ENCODE measurements at regions not wholly inside any gene's neighbourhood (a gene's known extent, or its start where the extent isn't known, plus 50 kb on each side); places are given as distances from the start of the nearest gene placed in this dataset.

- no peak for DNase-seq (ENCODE audit: low read depth)
- H3K4me3 ChIP-seq (ENCODE audit: low read length) = no peak overlapping the region
These were observed 554.8 kb downstream of the MFSD1 start for GRCh38 chr3:159356606-159357005.

GRCh38 chr3:159364511-159364910, 562.7 kb downstream of the MFSD1 start:
- no peak for TF ChIP-seq CTCF (IDR thresholded peaks at IDR 0.05; ENCODE audit: insufficient read depth, low read depth, low read length, missing control alignments)
- DNase-seq (ENCODE audit: low read depth) = peak; percentile 58
- H3K4me3 ChIP-seq (ENCODE audit: low read length) = no peak overlapping the region

More at GRCh38 chr3:159356606-159357005, 554.8 kb downstream of the MFSD1 start:
- no peak for TF ChIP-seq CTCF (IDR thresholded peaks at IDR 0.05; ENCODE audit: insufficient read depth, low read depth, low read length, missing control alignments)

GRCh38 chr3:159366476-159366875, 564.6 kb downstream of the MFSD1 start:
- DNase-seq (ENCODE audit: low read depth) = peak; percentile 80

GRCh38 chr3:159371961-159372360, 570.1 kb downstream of the MFSD1 start:
- no peak for DNase-seq (ENCODE audit: low read depth)
- no peak for TF ChIP-seq CTCF (IDR thresholded peaks at IDR 0.05; ENCODE audit: insufficient read depth, low read depth, low read length, missing control alignments)
- no peak overlapping the region for H3K4me3 ChIP-seq (ENCODE audit: low read length)

More at GRCh38 chr3:159366476-159366875, 564.6 kb downstream of the MFSD1 start:
- no peak overlapping the region for H3K4me3 ChIP-seq (ENCODE audit: low read length)
- TF ChIP-seq CTCF (IDR thresholded peaks at IDR 0.05; ENCODE audit: insufficient read depth, low read depth, low read length, missing control alignments) = no peak

GRCh38 chr3:159378396-159379194, 576.7 kb downstream of the MFSD1 start:
- no peak for DNase-seq (ENCODE audit: low read depth)
- no peak for TF ChIP-seq CTCF (IDR thresholded peaks at IDR 0.05; ENCODE audit: insufficient read depth, low read depth, low read length, missing control alignments)
- no peak overlapping the region for H3K4me3 ChIP-seq (ENCODE audit: low read length)

- no peak for DNase-seq (ENCODE audit: low read depth)
- H3K4me3 ChIP-seq (ENCODE audit: low read length) = no peak overlapping the region
- no peak for TF ChIP-seq CTCF (IDR thresholded peaks at IDR 0.05; ENCODE audit: insufficient read depth, low read depth, low read length, missing control alignments)
These were observed 579.0 kb downstream of the MFSD1 start for GRCh38 chr3:159380891-159381290.
